ENCODE measurements at regions not wholly inside any gene's neighbourhood (a gene's known extent, or its start where the extent isn't known, plus 50 kb on each side); places are given as distances from the start of the nearest gene placed in this dataset.
A peak's percentile ranks its signal among the peaks of the same experiment; 100 is the strongest.

DNA sequence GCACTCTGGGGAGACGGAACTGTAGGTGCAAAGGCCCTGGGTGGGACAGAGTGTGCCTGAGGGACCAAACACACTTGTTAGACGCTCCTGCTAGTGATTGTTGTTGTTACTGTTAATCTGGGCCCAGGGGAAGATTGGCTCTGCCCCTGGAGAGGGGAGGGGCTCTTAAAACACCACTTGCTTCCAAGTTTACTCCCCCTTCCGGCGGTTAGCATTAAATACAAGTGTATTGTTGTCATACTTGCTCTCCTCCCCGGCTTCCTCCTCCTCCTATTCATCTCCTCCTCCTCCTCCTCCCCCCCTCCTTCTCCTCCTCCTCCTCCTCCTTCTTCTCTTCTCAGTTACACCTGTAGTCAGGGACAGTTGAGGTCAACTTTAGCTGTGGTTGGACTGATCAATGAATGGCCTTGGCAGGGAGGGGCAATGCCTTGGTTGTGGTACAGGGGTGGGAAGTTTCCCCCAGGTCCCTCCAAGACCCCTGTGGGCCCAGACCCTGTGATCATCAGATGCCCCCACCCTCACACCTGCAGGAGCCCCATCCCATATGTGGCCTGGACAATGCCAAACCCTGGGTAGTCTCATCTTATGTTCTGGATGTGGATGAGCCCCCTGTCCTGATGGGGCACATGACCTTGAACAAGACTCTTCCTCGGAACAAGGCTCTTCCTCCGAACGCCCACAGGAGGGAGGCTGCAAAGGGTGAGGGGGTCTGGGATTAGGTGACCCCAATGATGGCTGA lies 217.3 kb downstream of the PTPRU start:
- TF ChIP-seq, protein P1, sequence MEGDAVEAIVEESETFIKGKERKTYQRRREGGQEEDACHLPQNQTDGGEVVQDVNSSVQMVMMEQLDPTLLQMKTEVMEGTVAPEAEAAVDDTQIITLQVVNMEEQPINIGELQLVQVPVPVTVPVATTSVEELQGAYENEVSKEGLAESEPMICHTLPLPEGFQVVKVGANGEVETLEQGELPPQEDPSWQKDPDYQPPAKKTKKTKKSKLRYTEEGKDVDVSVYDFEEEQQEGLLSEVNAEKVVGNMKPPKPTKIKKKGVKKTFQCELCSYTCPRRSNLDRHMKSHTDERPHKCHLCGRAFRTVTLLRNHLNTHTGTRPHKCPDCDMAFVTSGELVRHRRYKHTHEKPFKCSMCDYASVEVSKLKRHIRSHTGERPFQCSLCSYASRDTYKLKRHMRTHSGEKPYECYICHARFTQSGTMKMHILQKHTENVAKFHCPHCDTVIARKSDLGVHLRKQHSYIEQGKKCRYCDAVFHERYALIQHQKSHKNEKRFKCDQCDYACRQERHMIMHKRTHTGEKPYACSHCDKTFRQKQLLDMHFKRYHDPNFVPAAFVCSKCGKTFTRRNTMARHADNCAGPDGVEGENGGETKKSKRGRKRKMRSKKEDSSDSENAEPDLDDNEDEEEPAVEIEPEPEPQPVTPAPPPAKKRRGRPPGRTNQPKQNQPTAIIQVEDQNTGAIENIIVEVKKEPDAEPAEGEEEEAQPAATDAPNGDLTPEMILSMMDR (conservative IDR thresholded peaks at IDR 0.05; ENCODE audit: low read length): peak; percentile 48
- TF ChIP-seq EZH2phosphoT487 (IDR thresholded peaks at IDR 0.05; ENCODE audit: borderline replicate concordance): no peak
